NCI-H2029 treated with DMSO at 0.1 percent for 48 hours (cell line): ENCODE measurements at regions not wholly inside any gene's neighbourhood (a gene's known extent, or its start where the extent isn't known, plus 50 kb on each side); places are given as distances from the start of the nearest gene placed in this dataset.
"Not testable (repeated sequence)": the region's sequence is repeated elsewhere in the genome, so short reads cannot be mapped to it uniquely, and the experiment has no call there.

Source experiments
- DNase-seq: peaks from one replicate; lab custom pipeline; 2025; lab: John Stamatoyannopoulos, UW

- DNase-seq: no peak
Measured at GRCh38 chr18:39305766-39306165, 1740.2 kb upstream of the CELF4 start.

GRCh38 chr18:39302481-39302880 is 1736.9 kb upstream of the CELF4 start:
- DNase-seq: no peak

DNA sequence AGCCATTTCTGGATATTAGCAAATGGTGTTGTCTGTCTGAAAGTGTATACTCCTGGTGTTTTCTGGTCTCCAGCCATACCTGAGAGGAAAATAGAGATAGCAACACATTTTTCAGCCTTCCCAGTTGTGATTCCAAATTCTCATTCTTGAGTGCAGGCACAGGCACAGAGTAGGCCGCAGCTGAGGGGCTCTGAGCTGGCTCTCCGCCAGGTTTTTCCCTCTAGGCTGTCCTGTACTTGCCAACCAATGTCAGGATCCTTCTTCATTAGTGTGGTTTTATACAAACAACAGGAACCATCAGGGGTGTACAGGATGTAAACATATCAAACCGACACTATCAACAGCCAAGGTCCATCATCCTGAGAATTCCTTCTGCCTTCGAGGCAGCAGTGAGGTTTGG is 1733.6 kb upstream of the CELF4 start:
- no peak for DNase-seq

GRCh38 chr18:39297225-39297624 is 1731.6 kb upstream of the CELF4 start:
- no peak for DNase-seq

DNA sequence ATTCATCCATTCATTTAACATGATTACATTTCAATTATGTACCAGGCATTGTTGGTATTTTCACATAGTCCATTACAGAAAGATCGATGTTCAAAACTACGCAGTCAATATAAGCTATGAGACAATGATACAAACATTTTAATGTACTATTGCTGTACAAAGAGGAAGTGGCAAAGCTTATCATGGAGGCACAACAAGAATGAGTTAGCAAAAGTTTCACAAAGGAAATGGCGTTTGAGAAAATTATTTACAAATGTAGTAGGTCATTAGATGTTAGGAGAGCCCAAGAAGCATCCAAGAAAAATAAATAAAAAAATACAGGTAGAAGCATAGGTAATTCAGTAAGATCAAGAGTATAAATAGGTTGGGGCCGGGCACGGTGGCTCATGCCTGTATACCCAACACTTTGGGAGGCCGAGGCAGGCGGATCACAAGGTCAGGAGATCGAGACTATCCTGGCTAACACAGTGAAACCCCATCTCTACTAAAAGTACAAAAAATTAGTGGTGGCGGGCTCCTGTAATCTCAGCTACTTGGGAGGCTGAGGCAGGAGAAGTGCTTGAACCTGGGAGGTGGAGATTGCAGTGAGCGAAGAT is 1730.8 kb upstream of the CELF4 start:
- DNase-seq: no peak

DNA sequence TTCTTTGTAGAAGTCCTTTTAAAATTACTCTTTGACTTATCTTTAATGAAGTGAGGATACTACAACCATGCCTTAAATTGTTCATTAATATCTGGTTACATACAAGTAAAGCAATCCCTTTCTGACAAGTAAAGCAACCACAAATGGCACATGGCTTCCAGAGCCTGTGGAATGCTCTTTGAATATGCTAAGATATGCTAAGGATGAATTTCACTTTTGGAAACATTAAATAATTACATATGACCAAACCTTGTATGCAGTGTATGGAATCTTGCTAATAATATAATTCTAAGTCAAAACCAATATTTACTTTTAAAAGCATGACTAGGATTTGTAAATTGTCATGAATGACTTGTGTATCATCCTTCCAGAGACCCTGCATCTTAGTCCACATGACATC is 1711.2 kb upstream of the CELF4 start:
- no peak for DNase-seq

DNA sequence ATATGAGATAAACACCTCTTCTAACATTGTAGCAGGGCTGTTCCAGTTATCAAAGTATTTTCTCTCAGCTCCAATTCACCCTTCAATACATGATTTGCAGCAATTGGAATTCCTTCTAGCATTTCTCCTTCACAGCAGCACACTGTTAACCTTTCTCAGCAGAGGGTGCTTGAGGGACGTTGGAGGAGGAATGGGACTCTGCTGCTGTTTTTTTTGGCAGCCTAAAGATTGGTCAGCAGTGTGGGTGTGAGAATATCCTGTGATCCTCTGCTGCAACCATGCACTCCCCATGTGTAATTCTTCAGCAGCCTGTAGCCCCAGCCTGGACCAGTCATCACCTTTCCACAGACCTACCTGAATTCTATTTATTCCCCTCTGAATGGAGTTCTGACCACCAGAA is 1708.9 kb upstream of the CELF4 start:
- no peak for DNase-seq

- no peak for DNase-seq
Measured at GRCh38 chr18:39272230-39272629, 1706.6 kb upstream of the CELF4 start.

- no peak for DNase-seq
Measured at GRCh38 chr18:39271654-39272053, 1706.1 kb upstream of the CELF4 start.

DNA sequence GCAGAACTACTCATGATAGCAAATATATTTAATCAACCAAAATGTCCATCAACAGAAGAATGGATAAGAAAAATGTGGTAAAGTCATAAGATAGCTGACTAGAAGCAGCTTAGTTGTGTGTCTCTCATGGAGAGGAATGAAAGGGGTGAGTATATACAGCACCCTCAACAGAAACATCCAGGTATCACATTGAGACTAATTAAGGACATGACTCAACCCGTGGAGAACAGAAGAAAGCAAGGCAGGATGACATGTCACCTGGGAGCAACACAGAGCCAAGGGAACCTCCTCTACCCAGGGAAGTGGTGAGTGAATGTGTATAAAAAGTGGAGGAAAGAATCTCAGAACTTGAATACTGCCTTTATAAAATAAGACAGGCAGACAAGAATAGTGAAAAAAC is 1695.0 kb upstream of the CELF4 start:
- DNase-seq: no peak

DNA sequence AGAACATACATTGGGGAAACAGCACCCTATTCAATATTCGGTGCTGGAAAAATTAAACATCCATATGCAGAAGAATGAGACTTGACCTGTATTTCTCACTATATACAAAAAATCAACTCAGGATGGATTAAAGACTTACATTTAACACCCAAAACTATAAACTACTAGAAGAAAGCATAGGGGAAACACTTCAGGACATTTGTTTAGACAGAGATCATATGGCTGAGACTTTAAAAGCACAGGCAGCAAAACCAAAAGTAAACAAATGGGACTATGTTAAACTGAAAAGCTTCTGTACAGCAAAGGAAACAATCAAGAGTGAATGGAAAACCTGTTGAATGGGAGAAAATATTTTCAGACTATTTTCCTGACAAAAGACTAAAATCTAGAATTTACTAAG is 1694.1 kb upstream of the CELF4 start:
- DNase-seq: no peak

- no peak for DNase-seq
Measured at GRCh38 chr18:39244242-39244641, 1678.6 kb upstream of the CELF4 start.

GRCh38 chr18:39241534-39241933 is 1675.9 kb upstream of the CELF4 start:
- DNase-seq: no peak

- no peak for DNase-seq
Measured at GRCh38 chr18:39238981-39239660, 1673.5 kb upstream of the CELF4 start.

DNA sequence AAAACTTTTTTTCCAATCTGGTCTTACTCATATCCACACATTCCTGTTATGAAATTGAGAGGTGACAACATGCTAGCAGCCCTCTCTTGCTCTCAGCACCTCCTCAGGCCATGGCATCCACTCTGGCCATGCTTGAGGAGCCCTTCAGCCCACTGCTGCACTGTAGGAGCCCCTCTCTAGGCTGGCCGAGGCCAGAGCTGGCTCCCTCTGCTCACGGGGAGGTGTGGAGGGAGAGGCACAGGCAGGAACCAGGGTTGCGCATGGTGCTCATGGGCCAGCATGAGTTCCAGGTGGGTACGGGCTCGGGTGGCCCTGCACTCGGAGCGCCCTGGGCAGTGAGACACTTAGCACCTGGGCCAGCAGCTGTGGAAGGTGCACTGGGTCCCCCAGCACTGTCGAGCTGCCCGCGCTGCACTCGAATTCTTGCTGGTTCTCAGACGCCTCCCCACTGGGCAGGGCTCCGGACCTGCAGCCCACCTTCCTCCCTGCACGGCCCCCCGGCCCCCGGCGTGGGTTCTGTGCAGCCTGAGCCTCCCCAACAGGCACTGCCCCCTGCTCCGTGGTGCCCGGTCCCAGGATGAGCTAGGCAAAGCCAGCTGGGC is 1669.6 kb upstream of the CELF4 start:
- no peak for DNase-seq

DNA sequence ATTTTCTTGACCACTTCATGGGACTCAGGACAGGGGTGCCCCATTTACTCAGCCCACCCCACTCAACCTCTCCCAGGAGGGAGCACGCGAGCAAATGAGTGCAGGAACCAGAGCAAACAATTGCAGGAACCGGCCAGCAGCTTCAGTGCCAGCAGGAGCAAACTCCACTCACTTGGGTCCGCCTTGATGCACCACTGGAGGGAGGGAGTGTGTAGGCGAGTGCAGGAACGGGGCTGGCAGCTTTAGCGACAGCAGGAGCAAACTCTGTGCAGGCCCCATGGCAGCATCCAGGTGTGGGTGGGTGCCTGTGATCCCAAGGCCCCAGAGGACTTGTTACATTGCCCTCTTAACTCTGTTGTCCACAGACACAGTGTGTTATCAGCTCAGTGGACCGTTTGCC is 1667.3 kb upstream of the CELF4 start:
- DNase-seq: no peak

DNA sequence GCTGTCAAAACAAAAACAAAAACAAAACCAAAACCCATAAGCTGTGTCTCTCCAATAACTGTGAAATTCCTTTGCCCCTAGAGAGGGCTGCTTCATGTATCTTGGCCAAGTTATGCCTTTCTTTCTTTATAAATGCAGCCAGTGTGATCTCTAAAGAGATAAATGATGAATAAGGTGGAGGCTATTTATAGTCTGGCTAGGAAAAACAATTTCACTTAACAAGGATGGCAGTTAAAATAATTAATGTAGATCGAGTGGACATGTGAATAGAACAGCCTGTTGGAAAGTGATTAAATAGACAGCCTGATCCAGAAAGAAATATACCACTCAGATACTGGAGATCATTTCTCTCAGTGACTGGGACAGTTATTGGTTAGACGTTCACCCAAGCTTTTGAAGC is 1666.9 kb upstream of the CELF4 start:
- no peak for DNase-seq

DNA sequence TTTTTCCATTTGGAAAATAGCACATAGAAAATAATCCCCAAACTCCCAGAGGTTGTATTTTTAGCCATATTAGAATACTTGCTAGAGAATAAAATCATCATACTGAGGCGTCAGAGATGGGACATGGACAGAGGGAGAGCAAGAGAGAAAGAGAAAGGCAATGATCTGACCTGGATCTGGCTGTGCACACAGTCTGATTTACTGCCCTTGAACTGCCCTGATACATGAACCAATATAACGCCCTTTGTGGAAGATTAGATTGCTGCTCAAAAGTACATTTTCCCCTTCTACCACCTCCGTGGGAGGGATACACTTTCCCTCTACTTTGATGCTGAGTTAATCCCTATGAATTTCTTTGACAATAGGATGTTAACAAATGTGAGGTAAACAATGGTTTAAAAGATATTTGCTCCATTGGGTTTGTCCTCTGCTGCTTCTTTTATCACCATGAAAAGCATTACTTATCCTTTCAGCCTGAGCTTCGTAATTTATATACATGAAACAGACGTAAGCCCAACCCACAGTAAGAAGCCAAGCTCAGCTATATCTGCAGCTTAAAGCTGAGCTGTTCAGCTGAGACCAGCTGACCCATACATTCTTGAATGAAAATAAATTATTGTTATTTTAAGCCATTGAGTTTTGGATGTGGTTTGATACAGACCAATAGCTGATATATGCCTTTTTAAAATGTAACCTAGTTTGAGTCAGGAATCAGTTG is 1664.6 kb upstream of the CELF4 start:
- DNase-seq: no peak

DNA sequence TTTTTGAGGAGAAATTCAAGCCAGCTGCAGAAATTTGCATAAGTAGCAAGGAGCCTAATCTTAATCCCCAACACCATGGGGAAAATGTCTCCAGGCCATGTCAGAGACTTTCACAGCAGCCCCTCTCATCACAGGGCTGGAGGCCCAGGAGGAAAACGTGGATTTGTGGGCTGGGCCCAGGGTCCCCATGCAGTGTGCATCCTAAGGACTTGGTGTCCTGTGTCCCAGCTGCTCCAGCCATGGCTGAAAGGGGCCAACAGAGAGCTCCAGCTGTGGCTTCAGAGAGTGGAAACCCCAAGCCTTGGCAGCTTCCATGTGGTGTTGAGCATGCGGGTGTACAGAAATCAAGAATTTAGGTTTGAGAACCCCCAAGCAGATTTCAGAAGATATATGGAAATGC is 1662.2 kb upstream of the CELF4 start:
- DNase-seq: not testable (repeated sequence)

GRCh38 chr18:39225373-39225772 is 1659.8 kb upstream of the CELF4 start:
- no peak for DNase-seq

- DNase-seq: no peak
Measured at GRCh38 chr18:39223283-39223682, 1657.7 kb upstream of the CELF4 start.

DNA sequence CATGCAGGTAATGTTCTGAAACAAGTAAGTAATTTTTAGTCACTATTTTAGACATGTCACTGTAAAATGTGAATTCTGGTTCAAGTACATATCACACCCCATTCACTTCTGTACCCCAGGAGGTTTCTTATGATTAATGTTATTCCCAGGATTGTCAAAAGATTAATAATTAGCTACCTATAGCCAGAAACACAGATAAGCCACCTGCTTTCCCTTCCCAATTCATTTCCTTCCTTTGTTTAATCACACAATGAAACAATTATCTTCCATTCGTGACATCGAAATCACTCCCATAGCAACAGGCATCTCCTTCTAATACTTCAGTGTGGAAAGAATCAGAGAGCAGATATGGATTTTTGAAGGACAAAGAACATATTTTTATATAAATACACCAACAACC is 1650.3 kb upstream of the CELF4 start:
- no peak for DNase-seq

DNA sequence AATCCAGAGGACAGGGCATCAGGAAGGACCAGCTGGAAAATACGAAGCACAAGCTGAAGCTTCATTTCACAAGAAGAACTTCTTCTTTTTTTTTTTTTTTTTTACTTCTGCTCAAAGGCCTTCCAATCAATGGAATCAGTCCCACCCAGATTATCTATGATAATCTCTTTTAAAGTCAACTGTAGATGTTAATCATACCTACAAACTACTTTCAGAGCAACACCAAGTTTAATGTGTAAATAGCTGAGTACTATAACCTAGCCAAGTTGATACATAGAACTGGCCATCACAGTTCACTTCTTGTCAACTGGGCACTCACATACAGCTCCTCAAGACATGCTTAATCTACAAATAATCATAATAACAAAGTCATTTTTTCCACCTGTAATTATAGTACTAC is 1645.9 kb upstream of the CELF4 start:
- no peak for DNase-seq
